ENCODE measurements at regions not wholly inside any gene's neighbourhood (a gene's known extent, or its start where the extent isn't known, plus 50 kb on each side); places are given as distances from the start of the nearest gene placed in this dataset.
A peak's percentile ranks its signal among the peaks of the same experiment; 100 is the strongest.
"Not testable (repeated sequence)": the region's sequence is repeated elsewhere in the genome, so short reads cannot be mapped to it uniquely, and the experiment has no call there.

DNA sequence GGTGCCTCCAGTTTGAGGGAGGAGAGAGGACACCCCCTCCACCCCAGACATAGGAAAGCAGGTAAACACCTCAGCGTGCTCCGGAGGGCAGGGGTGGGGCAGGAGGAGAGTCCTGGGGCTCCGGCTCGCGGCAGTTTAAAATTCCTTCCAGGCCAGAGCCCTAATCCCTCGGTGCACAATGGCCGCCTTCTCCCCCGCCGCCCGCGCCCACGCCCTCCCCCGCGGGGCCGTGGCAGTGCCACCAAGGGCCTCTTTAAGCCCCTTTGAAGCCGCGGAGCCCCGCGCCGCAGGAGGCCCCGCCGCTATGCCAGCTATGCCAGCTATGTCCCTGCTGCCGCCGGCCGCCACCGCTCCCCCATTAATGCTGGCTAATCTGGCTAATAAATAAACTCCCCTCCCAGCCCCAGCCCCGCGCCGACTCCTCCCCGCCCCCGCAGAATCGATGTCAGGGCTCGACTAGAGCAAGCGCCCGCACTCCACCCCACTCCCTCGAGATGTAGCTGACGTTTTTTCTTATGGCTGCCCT is 125.1 kb downstream of the MRPL14 start:
- H3K4me3 ChIP-seq (ENCODE audit: low read length), result peak overlapping the region; percentile 31
- no peak for DNase-seq (ENCODE audit: low read depth)
- TF ChIP-seq, protein P1, sequence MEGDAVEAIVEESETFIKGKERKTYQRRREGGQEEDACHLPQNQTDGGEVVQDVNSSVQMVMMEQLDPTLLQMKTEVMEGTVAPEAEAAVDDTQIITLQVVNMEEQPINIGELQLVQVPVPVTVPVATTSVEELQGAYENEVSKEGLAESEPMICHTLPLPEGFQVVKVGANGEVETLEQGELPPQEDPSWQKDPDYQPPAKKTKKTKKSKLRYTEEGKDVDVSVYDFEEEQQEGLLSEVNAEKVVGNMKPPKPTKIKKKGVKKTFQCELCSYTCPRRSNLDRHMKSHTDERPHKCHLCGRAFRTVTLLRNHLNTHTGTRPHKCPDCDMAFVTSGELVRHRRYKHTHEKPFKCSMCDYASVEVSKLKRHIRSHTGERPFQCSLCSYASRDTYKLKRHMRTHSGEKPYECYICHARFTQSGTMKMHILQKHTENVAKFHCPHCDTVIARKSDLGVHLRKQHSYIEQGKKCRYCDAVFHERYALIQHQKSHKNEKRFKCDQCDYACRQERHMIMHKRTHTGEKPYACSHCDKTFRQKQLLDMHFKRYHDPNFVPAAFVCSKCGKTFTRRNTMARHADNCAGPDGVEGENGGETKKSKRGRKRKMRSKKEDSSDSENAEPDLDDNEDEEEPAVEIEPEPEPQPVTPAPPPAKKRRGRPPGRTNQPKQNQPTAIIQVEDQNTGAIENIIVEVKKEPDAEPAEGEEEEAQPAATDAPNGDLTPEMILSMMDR (IDR thresholded peaks at IDR 0.05; ENCODE audit: insufficient read depth, low read depth, low read length, missing control alignments), result no peak

DNA sequence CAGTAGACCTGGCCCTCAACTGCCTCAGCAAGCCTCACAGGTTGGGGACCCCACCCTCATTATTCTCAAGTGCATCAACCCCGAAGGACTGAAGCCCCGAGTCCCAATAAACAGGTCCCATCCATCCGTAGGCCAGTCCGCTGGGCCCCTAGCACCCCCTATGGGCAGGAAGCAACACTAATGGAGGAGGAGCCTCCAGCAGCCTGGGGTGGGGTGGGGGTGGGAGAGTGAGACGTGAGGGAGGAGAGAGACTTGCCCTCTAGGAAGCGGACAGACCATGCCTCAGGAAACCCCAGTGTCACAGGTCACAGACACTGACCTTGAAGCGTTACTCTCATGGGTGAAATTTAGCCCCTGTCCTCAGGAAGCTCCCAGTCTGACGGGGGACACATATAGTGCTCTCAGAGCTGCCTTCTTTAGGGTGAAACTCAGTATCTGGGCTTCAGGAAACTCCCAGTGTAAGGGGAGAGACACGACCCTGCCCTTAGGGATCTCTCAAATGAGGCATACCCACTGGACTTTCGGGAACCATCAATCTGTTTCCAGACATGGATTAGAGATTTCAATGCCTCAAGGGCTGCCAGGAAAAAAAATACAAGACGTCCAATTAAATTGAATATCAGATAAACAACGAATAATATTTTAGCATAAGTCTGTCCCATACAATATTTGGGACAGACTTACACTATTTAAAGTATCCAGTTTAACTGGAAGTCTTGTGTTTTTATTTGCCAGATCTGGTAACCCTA is 125.8 kb downstream of the MRPL14 start:
- DNase-seq (ENCODE audit: low read depth), result peak; percentile 11
- TF ChIP-seq, protein P1 (IDR thresholded peaks at IDR 0.05; ENCODE audit: insufficient read depth, low read depth, low read length, missing control alignments), result peak; percentile 31

DNA sequence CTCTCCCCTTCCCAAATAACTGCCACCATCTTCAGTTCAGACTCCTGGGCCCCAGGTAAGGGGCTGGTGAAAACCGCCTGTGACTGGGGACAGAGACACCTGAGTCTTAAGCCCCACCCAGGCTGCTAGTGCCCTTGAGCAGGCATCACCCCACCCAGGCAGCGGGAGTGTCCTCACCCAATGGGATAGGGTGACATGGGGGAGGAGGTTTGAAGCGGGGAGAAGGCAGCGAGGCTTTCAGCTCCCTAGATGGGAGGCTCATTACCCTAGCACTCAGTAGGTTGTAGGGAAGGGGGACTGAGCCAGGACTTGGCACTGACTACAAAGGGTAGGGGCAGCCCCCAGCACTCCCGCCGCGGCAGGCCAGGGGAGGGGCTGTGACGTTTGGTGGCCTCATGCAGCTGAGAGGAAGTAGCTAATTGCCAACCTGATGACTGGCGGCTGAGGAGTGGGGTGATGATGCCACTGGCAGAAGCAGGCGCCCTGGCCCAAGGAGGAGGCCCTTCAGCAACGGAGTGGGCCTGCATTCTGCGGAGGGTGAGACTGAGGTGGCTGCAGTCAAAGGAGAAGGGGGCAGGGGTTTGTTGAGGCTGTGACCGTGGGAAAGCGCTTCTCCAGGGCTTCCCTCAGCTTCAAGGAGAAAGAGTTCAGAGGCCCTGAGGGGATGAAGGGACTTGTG is 126.9 kb downstream of the MRPL14 start:
- TF ChIP-seq, protein P1 (IDR thresholded peaks at IDR 0.05; ENCODE audit: insufficient read depth, low read depth, low read length, missing control alignments), result no peak
- H3K4me3 ChIP-seq (ENCODE audit: low read length), result no peak overlapping the region
- DNase-seq (ENCODE audit: low read depth), result peak; percentile 18

More for the DNA sequence above, 125.8 kb downstream of the MRPL14 start:
- no peak overlapping the region for H3K4me3 ChIP-seq (ENCODE audit: low read length)

DNA sequence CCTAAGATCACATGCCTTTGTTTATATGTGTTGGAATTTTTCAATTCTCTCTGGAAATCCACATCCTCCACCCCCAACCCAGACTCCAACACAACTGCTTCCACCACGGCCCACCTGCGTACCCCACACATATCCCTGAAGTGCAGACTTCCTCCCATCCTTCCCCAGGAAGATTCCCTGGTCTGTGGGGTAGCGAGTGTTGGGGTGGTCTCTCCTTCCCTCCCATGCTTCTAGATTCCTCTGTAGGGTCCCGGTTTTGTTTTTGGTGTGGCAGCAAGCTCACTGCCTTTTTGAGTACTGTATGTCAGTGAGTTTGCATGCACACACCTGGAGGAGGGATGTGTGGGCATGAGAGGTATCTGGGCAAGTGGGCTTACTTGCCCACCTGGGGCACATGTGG is 127.6 kb downstream of the MRPL14 start:
- TF ChIP-seq, protein P1 (IDR thresholded peaks at IDR 0.05; ENCODE audit: insufficient read depth, low read depth, low read length, missing control alignments), result no peak
- DNase-seq (ENCODE audit: low read depth), result no peak
- H3K4me3 ChIP-seq (ENCODE audit: low read length), result no peak overlapping the region

DNA sequence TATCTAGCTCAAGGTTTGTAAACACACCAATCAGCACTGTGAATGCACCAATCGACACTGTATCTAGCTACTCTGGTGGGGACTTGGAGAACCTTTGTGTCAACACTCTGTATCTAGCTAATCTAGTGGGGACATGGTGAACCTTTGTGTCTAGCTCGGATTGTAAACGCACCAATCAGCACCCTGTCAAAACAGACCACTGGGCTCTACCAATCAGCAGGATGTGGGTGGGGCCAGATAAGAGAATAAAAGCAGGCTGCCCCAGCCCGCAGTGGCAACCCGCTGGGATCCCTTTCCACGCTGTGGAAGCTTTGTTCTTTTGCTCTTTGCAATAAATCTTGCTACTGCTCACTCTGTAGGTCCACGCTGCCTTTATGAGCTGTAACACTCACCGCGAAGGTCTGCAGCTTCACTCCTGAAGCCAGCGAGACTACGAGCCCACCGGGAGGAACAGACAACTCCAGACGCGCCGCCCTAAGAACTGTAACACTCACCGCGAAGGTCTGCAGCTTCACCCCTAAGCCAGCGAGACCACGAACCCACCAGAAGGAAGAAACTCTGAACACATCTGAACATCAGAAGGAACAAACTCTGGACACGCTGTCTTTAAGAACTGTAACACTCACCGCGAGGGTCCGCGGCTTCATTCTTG is 128.5 kb downstream of the MRPL14 start:
- H3K4me3 ChIP-seq (ENCODE audit: low read length); DNase-seq (ENCODE audit: low read depth): not testable (repeated sequence)

DNA sequence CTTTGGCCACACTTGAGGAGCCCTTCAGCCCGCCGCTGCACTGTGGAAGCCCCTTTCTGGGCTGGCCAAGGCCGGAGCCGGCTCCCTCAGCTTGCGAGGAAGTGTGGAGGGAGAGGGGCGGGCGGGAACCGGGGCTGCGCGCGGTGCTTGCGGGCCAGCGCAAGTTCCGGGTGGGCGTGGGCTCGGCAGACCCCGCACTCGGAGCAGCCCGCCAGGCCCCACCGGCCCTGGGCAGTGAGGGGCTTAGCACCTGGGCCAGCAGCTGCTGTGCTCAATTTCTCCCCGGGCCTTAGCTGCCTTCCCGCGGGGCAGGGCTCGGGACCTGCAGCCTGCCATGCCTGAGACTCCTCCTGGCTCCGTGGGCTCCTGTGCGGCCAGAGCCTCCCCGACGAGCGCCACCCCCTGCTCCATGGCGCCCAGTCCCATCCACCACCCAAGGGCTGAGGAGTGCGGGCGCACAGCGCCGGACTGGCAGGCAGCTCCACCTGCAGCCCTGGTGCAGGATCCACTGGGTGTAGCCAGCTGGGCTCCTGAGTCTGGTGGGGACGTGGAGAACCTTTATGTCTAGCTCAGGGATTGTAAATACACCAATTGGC is 129.2 kb downstream of the MRPL14 start:
- not testable (repeated sequence) for DNase-seq (ENCODE audit: low read depth); H3K4me3 ChIP-seq (ENCODE audit: low read length)

DNA sequence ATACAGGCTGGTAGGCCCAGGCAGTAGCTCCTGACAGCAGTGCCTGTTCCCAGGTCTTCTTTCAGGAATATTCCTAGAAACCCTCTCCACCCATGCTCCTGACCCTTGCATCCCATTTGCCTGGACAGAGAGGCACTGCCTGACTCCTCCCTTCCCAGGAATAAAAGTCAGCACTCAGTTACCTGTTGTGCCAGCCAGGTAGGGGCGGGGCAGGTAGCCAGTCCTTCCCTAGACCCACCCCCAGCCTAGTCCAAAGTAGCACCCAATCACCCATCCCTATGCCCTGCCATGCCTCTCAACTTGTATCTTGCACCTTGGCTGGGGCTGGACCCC is 129.9 kb downstream of the MRPL14 start:
- TF ChIP-seq, protein P1 (IDR thresholded peaks at IDR 0.05; ENCODE audit: insufficient read depth, low read depth, low read length, missing control alignments), result no peak
- no peak for DNase-seq (ENCODE audit: low read depth)
- no peak overlapping the region for H3K4me3 ChIP-seq (ENCODE audit: low read length)

Data from epithelial cell of esophagus (primary cell).